ENCODE measurements at regions not wholly inside any gene's neighbourhood (a gene's known extent, or its start where the extent isn't known, plus 50 kb on each side); places are given as distances from the start of the nearest gene placed in this dataset.

DNA sequence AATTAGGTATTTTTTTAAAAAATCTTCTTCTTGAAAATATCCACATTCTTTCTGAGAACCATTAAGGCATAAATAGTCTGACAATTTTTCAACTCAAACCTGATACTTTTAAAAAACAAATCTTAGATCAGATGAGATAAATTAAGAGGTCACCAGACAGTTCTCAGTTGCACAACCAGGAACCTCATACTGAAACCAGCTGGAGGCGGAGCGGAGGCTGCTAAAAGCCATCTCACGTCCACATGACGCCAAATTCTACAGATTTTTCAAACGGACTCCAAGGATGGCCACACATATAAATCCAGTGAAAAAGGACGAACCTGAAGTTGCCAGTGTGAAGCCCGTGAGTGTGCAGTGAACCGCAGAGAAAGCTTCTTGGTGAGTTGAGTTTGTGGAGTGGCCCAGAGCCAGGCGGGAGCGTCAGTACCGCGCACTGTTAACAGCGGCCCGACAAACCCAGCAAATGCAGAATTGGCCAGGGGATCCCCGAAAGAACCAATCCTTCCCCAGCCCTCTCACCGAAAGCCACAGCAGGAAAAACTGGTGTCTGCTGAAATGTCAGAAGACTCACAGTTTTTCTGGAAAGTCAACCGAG is 53.1 kb upstream of the BBS5 start:
- DNase-seq (ENCODE audit: extremely low spot score): no peak
- ChIA-PET POLR2A (no interaction called here), CTCF (no interaction called here)
- TF ChIP-seq, protein P1, sequence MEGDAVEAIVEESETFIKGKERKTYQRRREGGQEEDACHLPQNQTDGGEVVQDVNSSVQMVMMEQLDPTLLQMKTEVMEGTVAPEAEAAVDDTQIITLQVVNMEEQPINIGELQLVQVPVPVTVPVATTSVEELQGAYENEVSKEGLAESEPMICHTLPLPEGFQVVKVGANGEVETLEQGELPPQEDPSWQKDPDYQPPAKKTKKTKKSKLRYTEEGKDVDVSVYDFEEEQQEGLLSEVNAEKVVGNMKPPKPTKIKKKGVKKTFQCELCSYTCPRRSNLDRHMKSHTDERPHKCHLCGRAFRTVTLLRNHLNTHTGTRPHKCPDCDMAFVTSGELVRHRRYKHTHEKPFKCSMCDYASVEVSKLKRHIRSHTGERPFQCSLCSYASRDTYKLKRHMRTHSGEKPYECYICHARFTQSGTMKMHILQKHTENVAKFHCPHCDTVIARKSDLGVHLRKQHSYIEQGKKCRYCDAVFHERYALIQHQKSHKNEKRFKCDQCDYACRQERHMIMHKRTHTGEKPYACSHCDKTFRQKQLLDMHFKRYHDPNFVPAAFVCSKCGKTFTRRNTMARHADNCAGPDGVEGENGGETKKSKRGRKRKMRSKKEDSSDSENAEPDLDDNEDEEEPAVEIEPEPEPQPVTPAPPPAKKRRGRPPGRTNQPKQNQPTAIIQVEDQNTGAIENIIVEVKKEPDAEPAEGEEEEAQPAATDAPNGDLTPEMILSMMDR (IDR thresholded peaks at IDR 0.05; ENCODE audit: control extremely low read depth, extremely low read depth, low read depth, missing control alignments): no peak

DNA sequence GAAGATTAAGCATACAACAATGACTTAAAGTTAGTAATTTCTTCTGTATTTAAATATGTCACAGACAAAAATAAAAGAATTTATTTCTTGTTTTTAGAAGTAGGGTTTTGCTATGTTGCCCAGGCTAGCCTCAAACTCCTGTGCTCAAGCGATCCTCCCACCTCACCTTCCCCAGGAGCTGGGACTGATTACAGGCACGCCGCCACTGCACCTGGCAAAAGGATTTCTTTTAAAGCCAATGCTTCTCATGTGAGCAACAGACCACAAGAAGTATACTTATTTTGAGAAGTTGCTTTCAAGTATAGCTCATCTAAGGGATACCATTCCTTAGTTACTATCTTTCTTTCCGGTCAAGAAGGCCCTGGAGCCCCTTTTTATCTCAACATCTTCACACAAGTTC is 57.2 kb upstream of the BBS5 start:
- CTCF ChIA-PET: no interaction called here

DNA sequence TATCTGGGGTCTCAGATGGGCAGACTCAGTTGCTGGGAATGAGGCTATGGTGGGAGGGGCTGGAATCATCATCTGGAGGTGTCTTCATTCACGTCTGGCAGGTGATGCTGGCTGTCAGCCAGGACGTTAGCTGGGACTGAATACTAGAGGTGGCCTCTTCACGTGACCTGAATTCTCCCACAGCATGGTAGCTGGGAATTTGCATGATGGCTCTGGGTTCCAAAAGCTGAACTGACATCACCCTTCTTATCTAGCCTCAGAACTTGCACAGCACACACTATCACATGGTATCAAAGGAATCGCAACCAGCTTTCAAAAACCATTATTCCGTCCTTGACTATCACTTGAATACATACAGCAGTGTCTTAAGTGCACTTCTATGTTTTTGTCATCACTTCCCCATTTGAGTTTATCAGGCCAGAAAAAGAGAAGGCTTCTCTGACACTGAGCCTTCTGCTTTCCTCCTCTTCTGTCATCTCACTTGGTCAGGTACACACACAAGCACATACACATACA is 53.0 kb upstream of the LRP2 start:
- TF ChIP-seq, protein P1 (IDR thresholded peaks at IDR 0.05; ENCODE audit: control extremely low read depth, extremely low read depth, low read depth, missing control alignments): no peak
- DNase-seq (ENCODE audit: extremely low spot score): no peak
- POLR2A ChIA-PET: no interaction called here
- CTCF ChIA-PET: interaction anchor here (0.9 kb wide), 1 partner anchor 22 kb away, joined by 4 read pairs; no protein-coding TSS in a partner anchor

More for the DNA sequence above, 57.2 kb upstream of the BBS5 start:
- TF ChIP-seq, protein P1 (IDR thresholded peaks at IDR 0.05; ENCODE audit: control extremely low read depth, extremely low read depth, low read depth, missing control alignments): no peak
- no peak for DNase-seq (ENCODE audit: extremely low spot score)
- POLR2A ChIA-PET: no interaction called here
